Keratinocyte (primary cell): ENCODE measurements at regions not wholly inside any gene's neighbourhood (a gene's known extent, or its start where the extent isn't known, plus 50 kb on each side); places are given as distances from the start of the nearest gene placed in this dataset.

Source experiments
- DNase-seq: peaks from one replicate; pipeline ENCODE4 v3.0.0-alpha.2; 2011; ENCODE audit warnings: low read depth, missing footprints, low spot score
- FAIRE-seq: peaks from 2 replicates; lab custom pipeline; 2011; peaks lifted over from hg19 to GRCh38; lab: Jason Lieb, UNC
- H2AFZ ChIP-seq: 2 replicates; pipeline ENCODE4 v1.6.0; 2012; ENCODE audit warnings: low read length, control low read depth, inconsistent platforms; ENCODE audit not compliant: control insufficient read depth
- H3K27ac ChIP-seq: 2 replicates; pipeline ENCODE4 v1.5.1; 2011; ENCODE audit warnings: low read length; ENCODE audit not compliant: control insufficient read depth, insufficient read depth
- H3K27me3 ChIP-seq: 3 replicates; pipeline ENCODE4 v1.6.0; 2011; ENCODE audit warnings: low read length; ENCODE audit not compliant: control insufficient read depth, insufficient read depth; ENCODE audit errors: extremely low read depth
- H3K36me3 ChIP-seq, 2 experiments: 2 replicates in 1 of 2; 3 replicates in 1 of 2; pipeline ENCODE4 v1.5.1; 2011; ENCODE audit warnings: low read length in 2 of 2, mild to moderate bottlenecking in 1 of 2; ENCODE audit not compliant: control insufficient read depth in 2 of 2, insufficient read depth in 2 of 2; ENCODE audit errors: extremely low read depth in 1 of 2
- H3K4me1 ChIP-seq: 3 replicates; pipeline ENCODE4 v1.5.1; 2011; ENCODE audit warnings: low read length; ENCODE audit not compliant: control insufficient read depth, insufficient read depth; ENCODE audit errors: extremely low read depth
- H3K4me2 ChIP-seq: 3 replicates; pipeline ENCODE4 v1.6.0; 2011; ENCODE audit warnings: low read depth, low read length; ENCODE audit not compliant: control insufficient read depth, insufficient read depth; ENCODE audit errors: extremely low read depth
- H3K4me3 ChIP-seq, 3 experiments: fragments of 200-600 bp in 1 of 3; sonication (generic) in 1 of 3; 2 replicates in 2 of 3; 3 replicates in 1 of 3; pipeline ENCODE4 v1.5.1; 2011 to 2016; ENCODE audit warnings: low read length in 3 of 3, mild to moderate bottlenecking in 3 of 3, control low read depth in 2 of 3, inconsistent platforms in 1 of 3, low read depth in 1 of 3, mixed read lengths in 1 of 3, mixed run types in 1 of 3, moderate library complexity in 1 of 3; ENCODE audit not compliant: control insufficient read depth in 2 of 3, insufficient read depth in 2 of 3; ENCODE audit errors: extremely low read depth in 1 of 3
- H3K79me2 ChIP-seq: 2 replicates; pipeline ENCODE4 v1.6.0; 2012; ENCODE audit warnings: low read length; ENCODE audit not compliant: control insufficient read depth, insufficient read depth
- H3K9ac ChIP-seq: 3 replicates; pipeline ENCODE4 v1.6.0; 2011; ENCODE audit warnings: low read length; ENCODE audit not compliant: control insufficient read depth, insufficient read depth; ENCODE audit errors: extremely low read depth
- H3K9me1 ChIP-seq: 3 replicates; pipeline ENCODE4 v1.6.0; 2011; ENCODE audit warnings: low read length; ENCODE audit not compliant: control insufficient read depth, insufficient read depth; ENCODE audit errors: extremely low read depth
- H3K9me3 ChIP-seq: 2 replicates; pipeline ENCODE4 v1.5.1; 2012; ENCODE audit warnings: low read depth, low read length; ENCODE audit not compliant: control insufficient read depth
- H4K20me1 ChIP-seq: 3 replicates; pipeline ENCODE4 v1.6.0; 2011; ENCODE audit warnings: low read length; ENCODE audit not compliant: control insufficient read depth, insufficient read depth; ENCODE audit errors: extremely low read depth
- CTCF ChIP-seq, 3 experiments: IDR thresholded peaks in 1 of 3; conservative IDR thresholded peaks in 1 of 3; optimal IDR thresholded peaks in 1 of 3; 2 replicates in 2 of 3; 3 replicates in 1 of 3; pipeline versions ENCODE3 to v1.5.1; 2011; ENCODE audit warnings: low read length in 3 of 3, mild to moderate bottlenecking in 3 of 3, moderate library complexity in 2 of 3, control low read depth in 1 of 3, inconsistent platforms in 1 of 3; ENCODE audit not compliant: insufficient read depth in 2 of 3; ENCODE audit errors: extremely low read depth in 1 of 3
- EZH2 ChIP-seq: IDR thresholded peaks from one replicate; pipeline ENCODE4 v1.6.1; 2012; ENCODE audit warnings: inconsistent platforms, mild to moderate bottlenecking, low read length, moderate library complexity
- dilution Hi-C: fragments of 300-500 bp; cut with MboI; formaldehyde crosslinking; loops from one replicate; pipeline ENCODE4 v1.7.0; 2020; ENCODE audit warnings: low sequenced_read_pairs; ENCODE audit not compliant: extremely low pct_ligation_motif_present

- dilution Hi-C loops = loop anchor here (10.0 kb wide), 1 partner anchor 68 kb away; no protein-coding TSS in a partner anchor
- no peaks in the 10 kb centered on the region for H3K27me3 ChIP-seq
- TF ChIP-seq CTCF (optimal IDR thresholded peaks at IDR 0.05 in 1 of 3, IDR thresholded peaks at IDR 0.05 in 1 of 3, conservative IDR thresholded peaks at IDR 0.05 in 1 of 3; ENCODE audit: extremely low read depth in 1 of 3, insufficient read depth in 2 of 3, low read length in 3 of 3) (no peak), EZH2 (no peak)
- H3K36me3 ChIP-seq = no peaks in the 10 kb centered on the region
- no peaks in the 10 kb centered on the region for H3K9me1 ChIP-seq
- no peaks in the 10 kb centered on the region for H3K79me2 ChIP-seq
- no peaks in the 10 kb centered on the region for H3K9me3 ChIP-seq
- no peak overlapping the region for H3K27ac ChIP-seq
- H3K9ac ChIP-seq = no peak overlapping the region
- H4K20me1 ChIP-seq = no peaks in the 10 kb centered on the region
- H3K4me2 ChIP-seq = no peak overlapping the region
- H3K4me3 ChIP-seq = no peak overlapping the region
- H3K4me1 ChIP-seq = peaks cover 5% of the 10 kb centered on the region
- FAIRE-seq = no peak
- no peak for DNase-seq
- no peak overlapping the region for H2AFZ ChIP-seq
These were observed 51.3 kb upstream of the TANC1 start for GRCh38 chr2:158917121-158917520.

- TF ChIP-seq EZH2 = no peak
- no peak for TF ChIP-seq CTCF (optimal IDR thresholded peaks at IDR 0.05 in 1 of 3, IDR thresholded peaks at IDR 0.05 in 1 of 3, conservative IDR thresholded peaks at IDR 0.05 in 1 of 3; ENCODE audit: extremely low read depth in 1 of 3, insufficient read depth in 2 of 3, low read length in 3 of 3)
- Histone ChIP-seq H3K4me3 (no peak overlapping the region), H3K9me3 (no peaks in the 10 kb centered on the region), H3K36me3 (no peaks in the 10 kb centered on the region), H4K20me1 (no peaks in the 10 kb centered on the region), H3K9ac (no peak overlapping the region), H3K79me2 (no peaks in the 10 kb centered on the region), H3K4me1 (peaks cover 16% of the 10 kb centered on the region), H2AFZ (no peak overlapping the region), H3K4me2 (no peak overlapping the region), H3K27me3 (no peaks in the 10 kb centered on the region), H3K27ac (no peak overlapping the region), H3K9me1 (no peaks in the 10 kb centered on the region)
- dilution Hi-C loops = loop anchor here (10.0 kb wide), 1 partner anchor 66 kb away; no protein-coding TSS in a partner anchor
- FAIRE-seq (no peak), DNase-seq (no peak)
These were observed 50.0 kb upstream of the TANC1 start for GRCh38 chr2:158918452-158918851.
